ENCODE measurements at regions not wholly inside any gene's neighbourhood (a gene's known extent, or its start where the extent isn't known, plus 50 kb on each side); places are given as distances from the start of the nearest gene placed in this dataset.
"Not testable (repeated sequence)": the region's sequence is repeated elsewhere in the genome, so short reads cannot be mapped to it uniquely, and the experiment has no call there.

- not testable (repeated sequence) for TF ChIP-seq EP300, POLR2AphosphoS5, POLR2A (IDR thresholded peaks at IDR 0.05)
- TF ChIP-seq, protein P1, sequence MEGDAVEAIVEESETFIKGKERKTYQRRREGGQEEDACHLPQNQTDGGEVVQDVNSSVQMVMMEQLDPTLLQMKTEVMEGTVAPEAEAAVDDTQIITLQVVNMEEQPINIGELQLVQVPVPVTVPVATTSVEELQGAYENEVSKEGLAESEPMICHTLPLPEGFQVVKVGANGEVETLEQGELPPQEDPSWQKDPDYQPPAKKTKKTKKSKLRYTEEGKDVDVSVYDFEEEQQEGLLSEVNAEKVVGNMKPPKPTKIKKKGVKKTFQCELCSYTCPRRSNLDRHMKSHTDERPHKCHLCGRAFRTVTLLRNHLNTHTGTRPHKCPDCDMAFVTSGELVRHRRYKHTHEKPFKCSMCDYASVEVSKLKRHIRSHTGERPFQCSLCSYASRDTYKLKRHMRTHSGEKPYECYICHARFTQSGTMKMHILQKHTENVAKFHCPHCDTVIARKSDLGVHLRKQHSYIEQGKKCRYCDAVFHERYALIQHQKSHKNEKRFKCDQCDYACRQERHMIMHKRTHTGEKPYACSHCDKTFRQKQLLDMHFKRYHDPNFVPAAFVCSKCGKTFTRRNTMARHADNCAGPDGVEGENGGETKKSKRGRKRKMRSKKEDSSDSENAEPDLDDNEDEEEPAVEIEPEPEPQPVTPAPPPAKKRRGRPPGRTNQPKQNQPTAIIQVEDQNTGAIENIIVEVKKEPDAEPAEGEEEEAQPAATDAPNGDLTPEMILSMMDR (IDR thresholded peaks at IDR 0.05) = not testable (repeated sequence)
These were observed 52.4 kb upstream of the JARID2 start for GRCh38 chr6:15193451-15193850.

Data from sigmoid colon (tissue), 4 donors.